ENCODE measurements at regions not wholly inside any gene's neighbourhood (a gene's known extent, or its start where the extent isn't known, plus 50 kb on each side); places are given as distances from the start of the nearest gene placed in this dataset.

GRCh38 chr5:174599992-174600391, 124.4 kb upstream of the MSX2 start:
- no peak for TF ChIP-seq CTCF (IDR thresholded peaks at IDR 0.05)
- TF ChIP-seq POLR2A (IDR thresholded peaks at IDR 0.05) = no peak
